Psoas muscle (tissue), 7 donors: ENCODE measurements at regions not wholly inside any gene's neighbourhood (a gene's known extent, or its start where the extent isn't known, plus 50 kb on each side); places are given as distances from the start of the nearest gene placed in this dataset.

Experiments
- ATAC-seq, 4 donors: fragments of 200-7000 bp; cut with Tn5 transposase; one replicate each; pipeline ENCODE4 v1.9.1; 2020; ENCODE audit warnings: moderate library complexity in 3 of 4, mild to moderate bottlenecking in 2 of 4
- DNase-seq, 2 donors: peaks; one replicate each; pipeline ENCODE4 v3.0.0-alpha.2; 2020
- H3K27ac ChIP-seq: fragments of 200-600 bp; one replicate; pipeline ENCODE4 v1.8.0; 2022
- H3K27me3 ChIP-seq, 3 donors: fragments of 200-600 bp in 1 of 3; one replicate each; pipeline versions ENCODE4 v1.6.1 to v1.8.0; 2013 to 2022; ENCODE audit warnings: low read length in 2 of 3, mild to moderate bottlenecking in 2 of 3, moderate library complexity in 1 of 3; ENCODE audit not compliant: insufficient read depth in 3 of 3
- H3K36me3 ChIP-seq, 2 donors: fragments of 200-600 bp in 1 of 2; one replicate each; pipeline versions ENCODE4 v1.6.1 to v1.8.0; 2013 to 2022; ENCODE audit warnings: low read depth in 1 of 2, mild to moderate bottlenecking in 1 of 2, moderate library complexity in 1 of 2; ENCODE audit not compliant: insufficient read depth in 1 of 2
- H3K4me1 ChIP-seq: fragments of 200-600 bp; one replicate; pipeline ENCODE4 v1.8.0; 2022
- H3K4me3 ChIP-seq: fragments of 200-600 bp; one replicate; pipeline ENCODE4 v1.8.0; 2022; ENCODE audit warnings: mild to moderate bottlenecking
- H3K9me3 ChIP-seq: fragments of 200-600 bp; one replicate; pipeline ENCODE4 v1.8.0; 2022
- CTCF ChIP-seq: fragments of 200-600 bp; IDR thresholded peaks from one replicate; pipeline ENCODE4 v1.8.0; 2022; ENCODE audit warnings: antibody characterized with exemption
- WGBS, 3 donors: extraction: QIAGEN DNeasy Blood & Tissue Kit; methylation state at CpG; one replicate each; pipeline versions ENCODE4 v1.1.6 to v1.1.7; 2013; 5-methylcytosine and 5-hydroxymethylcytosine counted together
- intact Hi-C, 2 donors: fragments of 100-400 bp; cut with DNase I; formaldehyde crosslinking; loops; one replicate each; pipeline versions ENCODE4 v1.11.0 to v1.14.2; 2022
- donor health status: healthy with polysubstance abuse.
- donor health status: DM: no; HTN: no; CAD: no; lungs with moderate emphysema.
- donor health status: Bipolar disorder and iron deficiency.
- donor health status: healthy.
- donor health status: DM: yes; HTN: yes; CAD: no.
- donor health status: DM: no; HTN: no; CAD: no.
- donor health status: DM: yes; HTN: yes; CAD: no.

GRCh38 chr9:17942498-17942897, 363.6 kb downstream of the SH3GL2 start:
- WGBS, 3 donors: 86 to 90% (median 89%) methylated on average over 1 of the region's 1 CpG
- Histone ChIP-seq H3K4me3 (no peak overlapping the region), H3K9me3 (no peaks in the 10 kb centered on the region), H3K4me1 (no peaks in the 10 kb centered on the region), H3K27me3 (no peaks in the 10 kb centered on the region), H3K27ac (no peak overlapping the region), H3K36me3 (no peaks in the 10 kb centered on the region)
- DNase-seq (no peak), ATAC-seq (no peak)
- no peak for TF ChIP-seq CTCF
- intact Hi-C loops: no loop called here

- no peaks in the 10 kb centered on the region for H3K27me3 ChIP-seq
- ATAC-seq: no peak
- no peak for TF ChIP-seq CTCF
- DNase-seq: no peak
- H3K4me1 ChIP-seq: no peaks in the 10 kb centered on the region
- 76 to 78% (median 76%) methylated on average over 2 of the region's 2 CpGs for WGBS, 3 donors
- H3K27ac ChIP-seq: no peak overlapping the region
- no peaks in the 10 kb centered on the region for H3K9me3 ChIP-seq
- intact Hi-C loops: no loop called here
- H3K4me3 ChIP-seq: no peak overlapping the region
- H3K36me3 ChIP-seq: no peaks in the 10 kb centered on the region
Measured at GRCh38 chr9:17955409-17955808, 376.5 kb downstream of the SH3GL2 start.

GRCh38 chr9:17958363-17958762, 379.5 kb downstream of the SH3GL2 start:
- TF ChIP-seq CTCF: no peak
- intact Hi-C loops: no loop called here
- Histone ChIP-seq H3K4me3 (no peak overlapping the region), H3K27me3 (no peaks in the 10 kb centered on the region), H3K9me3 (no peaks in the 10 kb centered on the region), H3K27ac (no peak overlapping the region), H3K36me3 (no peaks in the 10 kb centered on the region), H3K4me1 (no peaks in the 10 kb centered on the region)
- WGBS, 3 donors: 74 to 79% (median 76%) methylated on average over 2 of the region's 2 CpGs
- DNase-seq (no peak), ATAC-seq (no peak)

- H3K4me3 ChIP-seq: no peak overlapping the region
- no peaks in the 10 kb centered on the region for H3K27me3 ChIP-seq
- DNase-seq (no peak), ATAC-seq (peak in 2 of 4 donors; percentile 58)
- TF ChIP-seq CTCF: no peak
- 14 to 18% (median 15%) methylated on average over 3 of the region's 3 CpGs for WGBS, 3 donors
- H3K9me3 ChIP-seq: no peaks in the 10 kb centered on the region
- no peak overlapping the region for H3K27ac ChIP-seq
- H3K36me3 ChIP-seq: no peaks in the 10 kb centered on the region
- intact Hi-C loops: no loop called here
- H3K4me1 ChIP-seq: no peaks in the 10 kb centered on the region
Measured at GRCh38 chr9:17962747-17963146, 383.9 kb downstream of the SH3GL2 start.

- H3K4me1 ChIP-seq: no peaks in the 10 kb centered on the region
- H3K27ac ChIP-seq: no peak overlapping the region
- no peak for DNase-seq
- no peaks in the 10 kb centered on the region for H3K27me3 ChIP-seq
- intact Hi-C loops: no loop called here
- H3K9me3 ChIP-seq: no peaks in the 10 kb centered on the region
- H3K4me3 ChIP-seq: no peak overlapping the region
- 16 to 24% (median 20%) methylated on average over 5 of the region's 5 CpGs for WGBS, 3 donors
- ATAC-seq: no peak
- TF ChIP-seq CTCF: no peak
- no peaks in the 10 kb centered on the region for H3K36me3 ChIP-seq
Measured at GRCh38 chr9:17963498-17963897, 384.6 kb downstream of the SH3GL2 start.
